CD4-positive, alpha-beta memory T cell (primary cell): ENCODE measurements at regions not wholly inside any gene's neighbourhood (a gene's known extent, or its start where the extent isn't known, plus 50 kb on each side); places are given as distances from the start of the nearest gene placed in this dataset.

Experiments
- CTCF ChIA-PET: fragments of 350-600 bp; sonication (Branson Sonifier 250); formaldehyde crosslinking; loops from one replicate; lab custom pipeline; 2021; ENCODE audit warnings: inconsistent platforms; ENCODE audit not compliant: partially characterized antibody; lab: Charles Lee
- POLR2A ChIA-PET: fragments of 350-600 bp; sonication (Branson Sonifier 250); formaldehyde crosslinking; loops from one replicate; lab custom pipeline; 2021; ENCODE audit not compliant: partially characterized antibody; lab: Charles Lee
- DNase-seq, 5 donors: peaks; one replicate each; pipeline versions ENCODE4 v3.0.0 to v3.0.0-alpha.2; 2020 to 2022; ENCODE audit warnings: mixed read lengths in 1 of 5
- H3K27ac ChIP-seq: one replicate; pipeline ENCODE4 v1.7.0; 2013; ENCODE audit warnings: low read depth, low read length
- H3K27me3 ChIP-seq: 2 replicates; pipeline ENCODE4 v1.7.0; 2013; ENCODE audit warnings: mild to moderate bottlenecking, low read length, moderate library complexity; ENCODE audit not compliant: insufficient read depth
- H3K36me3 ChIP-seq: 2 replicates; pipeline ENCODE4 v1.7.0; 2013; ENCODE audit warnings: mild to moderate bottlenecking, low read length, moderate library complexity; ENCODE audit not compliant: insufficient read depth
- H3K4me1 ChIP-seq: 2 replicates; pipeline ENCODE4 v1.7.0; 2013; ENCODE audit warnings: mild to moderate bottlenecking, low read length, moderate library complexity; ENCODE audit not compliant: insufficient read depth
- H3K4me3 ChIP-seq, 2 donors: one replicate each; pipeline ENCODE4 v1.7.0; 2013; ENCODE audit warnings: low read length in 2 of 2, mild to moderate bottlenecking in 1 of 2
- H3K9me3 ChIP-seq, 2 donors: one replicate each; pipeline ENCODE4 v1.7.0; 2013; ENCODE audit warnings: low read length in 2 of 2, control low read depth in 1 of 2; ENCODE audit not compliant: control insufficient read depth in 1 of 2
- H3K27ac Mint-ChIP-seq, 7 donors: one replicate each; pipeline ENCODE4 v1.8.0; 2020 to 2021; ENCODE audit warnings: mixed read lengths in 7 of 7, mild to moderate bottlenecking in 6 of 7, inconsistent platforms in 3 of 7, moderate library complexity in 3 of 7
- H3K27me3 Mint-ChIP-seq, 2 donors: one replicate each; pipeline ENCODE4 v1.8.0; 2020 to 2021; ENCODE audit warnings: mixed read lengths in 2 of 2
- H3K36me3 Mint-ChIP-seq, 2 donors: one replicate each; pipeline ENCODE4 v1.8.0; 2020 to 2021; ENCODE audit warnings: mixed read lengths in 2 of 2, inconsistent platforms in 1 of 2, mild to moderate bottlenecking in 1 of 2
- H3K4me1 Mint-ChIP-seq, 4 donors: one replicate each; pipeline ENCODE4 v1.8.0; 2020 to 2021; ENCODE audit warnings: mixed read lengths in 4 of 4, mild to moderate bottlenecking in 1 of 4
- H3K4me3 Mint-ChIP-seq, 8 donors: one replicate each; pipeline ENCODE4 v1.8.0; 2020 to 2021; ENCODE audit warnings: mixed read lengths in 8 of 8, mild to moderate bottlenecking in 7 of 8, moderate library complexity in 6 of 8, inconsistent platforms in 3 of 8
- H3K9me3 Mint-ChIP-seq, 8 donors: one replicate each; pipeline ENCODE4 v1.8.0; 2020 to 2021; ENCODE audit warnings: mixed read lengths in 8 of 8, mild to moderate bottlenecking in 5 of 8, inconsistent platforms in 3 of 8, moderate library complexity in 1 of 8
- intact Hi-C: fragments of 100-400 bp; cut with micrococcal nuclease; formaldehyde crosslinking; loops from one replicate; pipeline ENCODE4 v1.15.1; 2023

- no peak overlapping the region for H3K4me3 ChIP-seq
- Mint-ChIP-seq H3K9me3 (peaks cover 0 to 8% (median 4%) of the 10 kb centered on the region in 8 donors), H3K36me3 (no peaks in the 10 kb centered on the region), H3K27ac (no peak overlapping the region), H3K27me3 (no peaks in the 10 kb centered on the region), H3K4me3 (no peak overlapping the region), H3K4me1 (no peaks in the 10 kb centered on the region)
- H3K9me3 ChIP-seq, result no peaks in the 10 kb centered on the region
- no peaks in the 10 kb centered on the region for H3K4me1 ChIP-seq
- H3K27ac ChIP-seq, result no peak overlapping the region
- DNase-seq, result no peak
- intact Hi-C loops, result no loop called here
- no peaks in the 10 kb centered on the region for H3K27me3 ChIP-seq
- H3K36me3 ChIP-seq, result no peaks in the 10 kb centered on the region
- CTCF ChIA-PET, result no interaction called here
- POLR2A ChIA-PET, result no interaction called here
Measured at GRCh38 chr13:71054358-71054757, 812.6 kb downstream of the DACH1 start.

GRCh38 chr13:71051573-71051972 is 815.4 kb downstream of the DACH1 start:
- Histone ChIP-seq H3K9me3 (no peaks in the 10 kb centered on the region), H3K36me3 (no peaks in the 10 kb centered on the region), H3K4me1 (no peaks in the 10 kb centered on the region), H3K4me3 (no peak overlapping the region), H3K27me3 (no peaks in the 10 kb centered on the region), H3K27ac (no peak overlapping the region)
- no peaks in the 10 kb centered on the region for H3K27me3 Mint-ChIP-seq
- H3K4me1 Mint-ChIP-seq, result no peaks in the 10 kb centered on the region
- H3K9me3 Mint-ChIP-seq, result peaks cover 0 to 8% (median 3%) of the 10 kb centered on the region in 8 donors
- ChIA-PET CTCF (no interaction called here), POLR2A (no interaction called here)
- H3K27ac Mint-ChIP-seq, result no peak overlapping the region
- no peak overlapping the region for H3K4me3 Mint-ChIP-seq
- DNase-seq, result no peak
- H3K36me3 Mint-ChIP-seq, result no peaks in the 10 kb centered on the region
- intact Hi-C loops, result no loop called here

DNA sequence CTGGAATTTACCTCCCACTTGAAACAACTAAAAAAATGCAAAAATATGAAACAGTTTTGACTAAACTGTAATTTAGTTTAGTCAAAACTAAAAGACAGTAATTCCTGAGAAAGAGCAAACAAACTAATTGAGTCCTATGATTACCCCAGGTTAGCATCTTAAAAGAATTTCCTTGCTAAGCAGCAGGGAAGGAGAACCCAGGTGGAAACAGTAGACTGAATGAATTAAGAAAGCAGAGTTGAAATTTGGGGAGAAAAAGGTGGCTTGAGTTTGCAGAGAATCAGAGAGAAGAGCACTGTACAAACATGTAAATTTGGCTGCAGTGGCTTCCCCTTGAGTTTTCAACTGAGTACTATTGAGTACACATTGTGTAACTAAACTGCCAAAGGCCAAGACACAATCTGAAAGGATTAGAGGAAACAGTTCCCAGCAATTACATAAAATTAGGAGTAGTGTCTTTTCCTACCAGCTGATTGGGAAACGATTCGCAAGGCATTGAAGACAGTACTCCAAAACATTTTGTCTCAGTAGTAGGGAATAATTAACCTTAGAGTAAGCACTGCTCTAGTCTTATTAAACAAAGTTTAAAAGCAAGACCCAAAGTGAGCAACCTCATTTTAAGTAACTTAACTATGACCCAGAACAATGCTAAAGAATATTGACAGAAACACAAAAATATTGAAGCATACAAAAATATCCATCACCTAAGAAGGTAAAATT is 820.5 kb downstream of the DACH1 start:
- Mint-ChIP-seq H3K27ac (no peak overlapping the region), H3K36me3 (no peaks in the 10 kb centered on the region), H3K9me3 (peaks cover 0 to 6% (median 0%) of the 10 kb centered on the region in 8 donors), H3K4me1 (no peaks in the 10 kb centered on the region), H3K27me3 (no peaks in the 10 kb centered on the region), H3K4me3 (no peak overlapping the region)
- Histone ChIP-seq H3K27me3 (no peaks in the 10 kb centered on the region), H3K27ac (no peak overlapping the region), H3K4me3 (no peak overlapping the region), H3K4me1 (no peaks in the 10 kb centered on the region), H3K36me3 (no peaks in the 10 kb centered on the region), H3K9me3 (no peaks in the 10 kb centered on the region)
- POLR2A ChIA-PET, result no interaction called here
- intact Hi-C loops, result no loop called here
- CTCF ChIA-PET, result no interaction called here
- no peak for DNase-seq

DNA sequence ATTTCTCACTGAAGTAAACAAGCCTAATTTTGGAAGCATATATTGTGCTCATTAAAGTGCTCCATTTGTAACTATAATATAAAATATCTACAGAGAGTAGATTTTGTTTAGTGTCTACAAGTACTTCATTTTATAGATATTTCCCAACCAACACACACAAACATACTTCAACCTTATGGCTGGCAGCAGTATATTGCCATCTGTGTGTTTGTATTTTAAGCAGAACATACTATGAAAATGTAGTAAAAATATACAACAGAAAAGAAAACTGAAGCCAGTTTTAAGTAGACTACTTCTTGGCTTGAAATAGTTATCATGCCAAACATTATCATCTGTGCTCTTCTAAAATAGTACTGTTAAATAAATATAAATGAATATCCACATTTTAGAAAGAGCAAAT is 821.9 kb downstream of the DACH1 start:
- H3K4me3 ChIP-seq, result no peak overlapping the region
- H3K9me3 Mint-ChIP-seq, result peaks cover 0 to 6% (median under 1%) of the 10 kb centered on the region in 8 donors
- H3K36me3 Mint-ChIP-seq, result no peaks in the 10 kb centered on the region
- H3K4me1 Mint-ChIP-seq, result no peaks in the 10 kb centered on the region
- no peak overlapping the region for H3K27ac Mint-ChIP-seq
- no peaks in the 10 kb centered on the region for H3K36me3 ChIP-seq
- H3K27ac ChIP-seq, result no peak overlapping the region
- H3K27me3 ChIP-seq, result no peaks in the 10 kb centered on the region
- POLR2A ChIA-PET, result no interaction called here
- H3K4me3 Mint-ChIP-seq, result no peak overlapping the region
- H3K9me3 ChIP-seq, result no peaks in the 10 kb centered on the region
- DNase-seq, result no peak
- CTCF ChIA-PET, result no interaction called here
- intact Hi-C loops, result no loop called here
- no peaks in the 10 kb centered on the region for H3K4me1 ChIP-seq
- H3K27me3 Mint-ChIP-seq, result no peaks in the 10 kb centered on the region

- H3K4me3 ChIP-seq, result no peak overlapping the region
- POLR2A ChIA-PET, result no interaction called here
- no peaks in the 10 kb centered on the region for H3K4me1 ChIP-seq
- H3K4me3 Mint-ChIP-seq, result no peak overlapping the region
- peaks cover 0 to 10% (median 0%) of the 10 kb centered on the region in 8 donors for H3K9me3 Mint-ChIP-seq
- DNase-seq, result no peak
- CTCF ChIA-PET, result no interaction called here
- no peaks in the 10 kb centered on the region for H3K4me1 Mint-ChIP-seq
- H3K27ac ChIP-seq, result no peak overlapping the region
- no peaks in the 10 kb centered on the region for H3K27me3 Mint-ChIP-seq
- no peaks in the 10 kb centered on the region for H3K27me3 ChIP-seq
- no peak overlapping the region for H3K27ac Mint-ChIP-seq
- H3K36me3 ChIP-seq, result no peaks in the 10 kb centered on the region
- intact Hi-C loops, result no loop called here
- H3K9me3 ChIP-seq, result no peaks in the 10 kb centered on the region
- H3K36me3 Mint-ChIP-seq, result no peaks in the 10 kb centered on the region
Measured at GRCh38 chr13:71039440-71039839, 827.6 kb downstream of the DACH1 start.

- H3K27ac Mint-ChIP-seq, result no peak overlapping the region
- DNase-seq, result no peak
- ChIA-PET POLR2A (no interaction called here), CTCF (no interaction called here)
- H3K27ac ChIP-seq, result no peak overlapping the region
- no peaks in the 10 kb centered on the region for H3K27me3 Mint-ChIP-seq
- H3K9me3 ChIP-seq, result no peaks in the 10 kb centered on the region
- intact Hi-C loops, result no loop called here
- H3K36me3 Mint-ChIP-seq, result no peaks in the 10 kb centered on the region
- peaks cover 0 to 15% (median 5%) of the 10 kb centered on the region in 8 donors for H3K9me3 Mint-ChIP-seq
- H3K36me3 ChIP-seq, result no peaks in the 10 kb centered on the region
- no peaks in the 10 kb centered on the region for H3K27me3 ChIP-seq
- H3K4me1 ChIP-seq, result no peaks in the 10 kb centered on the region
- H3K4me1 Mint-ChIP-seq, result no peaks in the 10 kb centered on the region
- H3K4me3 ChIP-seq, result no peak overlapping the region
- no peak overlapping the region for H3K4me3 Mint-ChIP-seq
Measured at GRCh38 chr13:71034018-71034417, 833.0 kb downstream of the DACH1 start.

GRCh38 chr13:71033026-71033425 is 834.0 kb downstream of the DACH1 start:
- Histone ChIP-seq H3K9me3 (no peaks in the 10 kb centered on the region), H3K27me3 (no peaks in the 10 kb centered on the region), H3K4me3 (no peak overlapping the region), H3K4me1 (no peaks in the 10 kb centered on the region), H3K27ac (no peak overlapping the region), H3K36me3 (no peaks in the 10 kb centered on the region)
- Mint-ChIP-seq H3K27me3 (no peaks in the 10 kb centered on the region), H3K4me1 (no peaks in the 10 kb centered on the region), H3K4me3 (no peak overlapping the region), H3K27ac (no peak overlapping the region), H3K36me3 (no peaks in the 10 kb centered on the region), H3K9me3 (peaks cover under 1 to 23% (median 9%) of the 10 kb centered on the region in 8 donors)
- intact Hi-C loops, result no loop called here
- no peak for DNase-seq
- ChIA-PET CTCF (no interaction called here), POLR2A (no interaction called here)
